IMR-90 (cell line): ENCODE measurements at regions not wholly inside any gene's neighbourhood (a gene's known extent, or its start where the extent isn't known, plus 50 kb on each side); places are given as distances from the start of the nearest gene placed in this dataset.

Experiments
- ATAC-seq: fragments of 200-7000 bp; cut with Tn5 transposase; 2 replicates; pipeline ENCODE4 v1.9.1; 2020; ENCODE audit warnings: low read depth, mild to moderate bottlenecking, moderate library complexity
- BruUV-seq: library from RNA; stranded (reverse); fragments of 400-500 nt; replicated peaks from 2 replicates; lab custom pipeline; 2021; lab: Mats Ljungman, UMichigan
- CTCF ChIA-PET: fragments of 300-600 bp; formaldehyde crosslinking; extraction: SDS; loops from one replicate; lab custom pipeline; 2021; ENCODE audit warnings: antibody characterized with exemption; lab: Yijun Ruan, JAX
- POLR2A ChIA-PET: fragments of 300-600 bp; sonication (Branson Sonifier 250); formaldehyde crosslinking; loops from one replicate; lab custom pipeline; 2022; ENCODE audit warnings: antibody characterized with exemption; ENCODE audit not compliant: unreplicated experiment; lab: Charles Lee
- DNase-seq: peaks from one replicate; pipeline ENCODE4 v3.0.0; 2013
- H2AFZ ChIP-seq: replicated peaks from 2 replicates; pipeline ENCODE3; 2013; ENCODE audit warnings: low read length, mild to moderate bottlenecking; ENCODE audit not compliant: poor library complexity
- H2AK5ac ChIP-seq: 2 replicates; pipeline ENCODE4 v1.6.1; 2013; ENCODE audit warnings: low read depth, low read length, inconsistent platforms
- H2AK9ac ChIP-seq: replicated peaks from 2 replicates; pipeline ENCODE3; 2013; ENCODE audit warnings: mild to moderate bottlenecking, low read depth, low read length, moderate library complexity; ENCODE audit not compliant: poor library complexity
- H2BK120ac ChIP-seq: 2 replicates; pipeline ENCODE4 v1.6.1; 2013; ENCODE audit warnings: low read depth, low read length, inconsistent platforms
- H2BK15ac ChIP-seq: 3 replicates; pipeline ENCODE4 v1.6.1; 2013; ENCODE audit warnings: low read depth, low read length, inconsistent platforms
- H2BK20ac ChIP-seq: 2 replicates; pipeline ENCODE4 v1.6.1; 2013; ENCODE audit warnings: low read depth, mild to moderate bottlenecking, inconsistent platforms, low read length, moderate library complexity
- H2BK5ac ChIP-seq: 2 replicates; pipeline ENCODE4 v1.6.1; 2013; ENCODE audit warnings: mild to moderate bottlenecking, low read depth, low read length, inconsistent platforms; ENCODE audit not compliant: poor library complexity, severe bottlenecking
- H3K14ac ChIP-seq: replicated peaks from 2 replicates; pipeline ENCODE4 v1.6.1; 2013; ENCODE audit warnings: low read depth, low read length, inconsistent platforms
- H3K18ac ChIP-seq: 2 replicates; pipeline ENCODE4 v1.6.1; 2013; ENCODE audit warnings: low read depth, low read length, control low read depth
- H3K23ac ChIP-seq: 2 replicates; pipeline ENCODE4 v1.6.1; 2013; ENCODE audit warnings: low read depth, low read length, inconsistent platforms
- H3K27ac ChIP-seq: 2 replicates; pipeline ENCODE4 v1.5.1; 2013; ENCODE audit warnings: mild to moderate bottlenecking, control low read depth, low read length; ENCODE audit not compliant: insufficient read depth
- H3K27me3 ChIP-seq: 2 replicates; pipeline ENCODE4 v1.6.1; 2013; ENCODE audit warnings: low read length; ENCODE audit not compliant: control insufficient read depth, insufficient read depth
- H3K36me3 ChIP-seq: 2 replicates; pipeline ENCODE4 v1.6.1; 2013; ENCODE audit warnings: low read length, mixed read lengths; ENCODE audit not compliant: control insufficient read depth, insufficient read depth
- H3K4ac ChIP-seq: 2 replicates; pipeline ENCODE4 v1.6.1; 2013; ENCODE audit warnings: low read depth, low read length, inconsistent platforms
- H3K4me1 ChIP-seq: 2 replicates; pipeline ENCODE4 v1.6.1; 2013; ENCODE audit warnings: low read length, mixed read lengths; ENCODE audit not compliant: control insufficient read depth, insufficient read depth
- H3K4me2 ChIP-seq: 2 replicates; pipeline ENCODE4 v1.6.1; 2013; ENCODE audit warnings: low read depth, mild to moderate bottlenecking, control low read depth, low read length, moderate library complexity
- H3K4me3 ChIP-seq: 2 replicates; pipeline ENCODE4 v1.5.1; 2013; ENCODE audit warnings: low read depth, mild to moderate bottlenecking, control low read depth, low read length, moderate library complexity; ENCODE audit not compliant: insufficient read depth
- H3K56ac ChIP-seq: 2 replicates; pipeline ENCODE4 v1.6.1; 2013; ENCODE audit warnings: low read length, inconsistent platforms; ENCODE audit not compliant: insufficient read depth; ENCODE audit errors: extremely low read depth
- H3K79me1 ChIP-seq, 2 experiments: 2 replicates each; pipeline ENCODE4 v1.6.1; 2013; ENCODE audit warnings: low read length in 2 of 2, inconsistent platforms in 1 of 2, low read depth in 1 of 2
- H3K9ac ChIP-seq: 2 replicates; pipeline ENCODE4 v1.6.1; 2013; ENCODE audit warnings: low read depth, low read length, control low read depth
- H3K9me1 ChIP-seq: 2 replicates; pipeline ENCODE4 v1.6.1; 2013; ENCODE audit warnings: low read length, inconsistent platforms; ENCODE audit not compliant: insufficient read depth
- H3K9me3 ChIP-seq: 2 replicates; pipeline ENCODE4 v1.6.1; 2013; ENCODE audit warnings: low read length; ENCODE audit not compliant: control insufficient read depth, insufficient read depth
- H4K20me1 ChIP-seq: 2 replicates; pipeline ENCODE4 v1.6.1; 2013; ENCODE audit warnings: low read length, inconsistent platforms; ENCODE audit not compliant: insufficient read depth
- H4K5ac ChIP-seq: 2 replicates; pipeline ENCODE4 v1.6.1; 2013; ENCODE audit warnings: mild to moderate bottlenecking, low read depth, low read length, control low read depth
- H4K8ac ChIP-seq, 2 experiments: 2 replicates each; pipeline ENCODE4 v1.6.1; 2013; ENCODE audit warnings: low read depth in 2 of 2, low read length in 2 of 2, control low read depth in 1 of 2, inconsistent platforms in 1 of 2
- H4K91ac ChIP-seq: 2 replicates; pipeline ENCODE4 v1.6.1; 2013; ENCODE audit warnings: low read depth, low read length, inconsistent platforms; ENCODE audit not compliant: insufficient read depth
- CTCF ChIP-seq: conservative IDR thresholded peaks from 2 replicates; pipeline ENCODE4 v1.5.1; 2012; ENCODE audit warnings: mild to moderate bottlenecking, low read depth, low read length, improper control_type of control experiment
- USF2 ChIP-seq: fragments of 150-350 bp; IDR thresholded peaks from 2 replicates; pipeline ENCODE4 v1.6.1; 2017; ENCODE audit warnings: mild to moderate bottlenecking, antibody characterized with exemption, low read length, low read depth
- dilution Hi-C: fragments of 300-500 bp; cut with HindIII; formaldehyde crosslinking; loops from one replicate; pipeline ENCODE4 v1.14.3; 2018; ENCODE audit warnings: low sequenced_read_pairs; ENCODE audit not compliant: unreplicated experiment
- in situ Hi-C: fragments of 300-500 bp; cut with MboI; formaldehyde crosslinking; loops from 3 replicates; pipeline ENCODE4 v1.14.3; 2019; ENCODE audit warnings: low sequenced_read_pairs, inconsistent platforms, mixed read lengths
- intact Hi-C: fragments of 100-400 bp; cut with micrococcal nuclease; formaldehyde crosslinking; loops from 2 replicates; pipeline ENCODE4 v1.10.0; 2022

- Histone ChIP-seq H3K27me3 (no peaks in the 10 kb centered on the region; the same call in 1 of the 2 replicates), H4K8ac (no peak overlapping the region), H2BK5ac (no peak overlapping the region), H3K9ac (no peak overlapping the region), H3K36me3 (no peaks in the 10 kb centered on the region), H3K79me1 (no peaks in the 10 kb centered on the region), H3K4me1 (no peaks in the 10 kb centered on the region), H2BK15ac (no peak overlapping the region), H2AK5ac (no peak overlapping the region), H2AK9ac (no peak overlapping the region), H4K5ac (no peak overlapping the region), H3K4me3 (no peak overlapping the region), H3K4ac (no peak overlapping the region), H3K9me1 (no peaks in the 10 kb centered on the region), H3K27ac (no peak overlapping the region), H2AFZ (no peak overlapping the region), H2BK120ac (no peak overlapping the region), H3K23ac (no peak overlapping the region), H3K18ac (no peak overlapping the region), H3K4me2 (no peak overlapping the region), H3K9me3 (peaks cover 2% of the 10 kb centered on the region), H4K91ac (no peak overlapping the region), H2BK20ac (no peak overlapping the region), H3K56ac (no peak overlapping the region), H3K14ac (no peak overlapping the region), H4K20me1 (no peaks in the 10 kb centered on the region)
- in situ Hi-C loops (no loop called here), intact Hi-C loops (no loop called here), dilution Hi-C loops (no loop called here)
- BruUV-seq: no TSS peak
- no peak for ATAC-seq
- DNase-seq: no peak
- ChIA-PET POLR2A (no interaction called here), CTCF (no interaction called here)
- TF ChIP-seq USF2: no peak
- no peak for TF ChIP-seq CTCF
Observed at GRCh38 chr5:158376679-158377078, 517.7 kb upstream of the CLINT1 start.
